SHP77 treated with DMSO at 0.1 percent for 48 hours (cell line): ENCODE measurements at regions not wholly inside any gene's neighbourhood (a gene's known extent, or its start where the extent isn't known, plus 50 kb on each side); places are given as distances from the start of the nearest gene placed in this dataset.

Experiments
- DNase-seq: peaks from one replicate; lab custom pipeline; 2025; lab: John Stamatoyannopoulos, UW

DNA sequence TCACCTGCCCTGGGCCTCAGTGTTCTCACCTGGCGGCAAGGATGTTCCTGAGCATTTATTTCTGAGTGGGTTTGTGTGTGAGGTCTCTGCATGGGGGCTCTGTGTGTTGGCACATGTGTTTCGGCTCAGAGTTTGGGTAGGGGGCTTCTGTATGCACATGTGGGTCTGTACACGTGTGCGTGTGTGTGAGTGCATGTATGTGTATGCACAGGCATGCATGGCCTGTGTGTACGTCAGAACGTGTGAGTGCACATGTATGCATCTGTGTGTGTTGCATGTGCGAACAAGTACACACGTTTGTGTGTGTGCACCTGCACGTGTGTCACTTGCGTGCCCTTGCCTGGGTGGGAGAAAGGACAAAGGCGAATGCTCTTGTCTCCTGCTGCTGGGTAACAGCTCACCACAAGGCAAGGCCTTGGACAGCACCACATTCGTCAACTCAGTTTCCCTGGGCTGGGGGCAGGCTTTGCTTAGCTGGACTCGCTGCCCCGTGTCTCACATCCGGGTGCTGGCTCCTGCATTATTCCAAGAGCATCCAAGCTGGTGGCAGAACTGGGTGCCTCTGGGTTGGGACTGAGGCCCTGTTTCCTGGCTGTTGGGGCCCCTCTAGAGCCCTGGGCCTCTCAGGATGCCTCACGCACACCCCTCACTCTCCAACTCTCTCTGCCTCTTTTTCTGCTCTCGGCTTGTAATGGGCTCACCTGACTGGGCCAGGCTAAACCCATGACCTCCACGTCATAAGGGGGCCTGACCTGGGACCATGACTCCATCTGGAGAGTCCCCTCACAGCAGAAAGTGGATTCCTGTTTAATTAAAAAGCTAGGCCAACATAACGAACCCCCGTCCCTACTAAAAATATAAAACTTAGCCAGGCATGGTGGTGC is 153.6 kb upstream of the C14orf180 start:
- DNase-seq: no peak

- DNase-seq: no peak
Measured at GRCh38 chr14:104427131-104427851, 152.3 kb upstream of the C14orf180 start.

DNA sequence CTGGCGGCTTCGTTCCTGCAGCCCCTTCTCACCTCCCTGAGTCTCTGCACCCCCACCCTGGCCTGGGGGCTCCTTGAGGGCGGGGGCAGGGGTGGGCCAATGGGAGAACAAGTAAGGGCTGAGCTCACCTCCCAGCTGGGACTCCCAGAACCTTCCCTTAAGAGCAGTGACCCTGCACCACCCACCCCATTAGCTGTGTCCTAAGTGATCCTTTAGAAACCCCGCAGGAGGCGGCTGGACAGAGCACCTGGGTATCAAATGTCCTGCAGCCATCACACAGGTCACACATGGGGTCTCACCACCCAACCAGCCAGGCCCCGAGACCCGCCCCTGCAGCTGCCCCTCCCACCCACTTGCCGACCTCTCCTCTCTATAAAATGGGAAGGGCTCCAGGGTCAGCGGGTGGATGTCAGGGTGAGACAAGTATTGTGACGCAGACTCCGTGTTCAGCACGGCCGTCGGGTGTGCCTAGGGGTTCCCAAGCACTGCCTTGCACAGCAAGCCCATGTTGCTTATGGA is 151.2 kb upstream of the C14orf180 start:
- no peak for DNase-seq

DNA sequence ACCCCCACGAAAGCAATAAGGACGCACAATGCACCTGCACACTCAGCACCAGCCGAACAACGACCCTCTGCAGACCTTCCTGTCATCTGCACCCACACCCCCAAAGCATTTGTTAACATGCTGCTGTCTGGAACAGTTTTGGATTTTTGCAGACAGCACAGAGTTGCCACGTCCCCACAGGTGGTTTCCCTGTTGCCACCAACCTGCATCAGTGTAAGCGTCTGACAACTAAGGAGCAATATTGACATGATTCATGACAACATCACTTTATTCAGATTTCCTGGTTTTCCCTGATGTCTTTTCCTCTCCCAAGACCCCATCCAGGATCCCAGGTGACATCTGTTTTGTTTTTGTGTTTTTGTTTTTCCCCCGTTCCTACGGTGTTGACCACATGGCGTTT is 150.7 kb upstream of the C14orf180 start:
- no peak for DNase-seq

- no peak for DNase-seq
Measured at GRCh38 chr14:104429291-104429861, 150.2 kb upstream of the C14orf180 start.

- no peak for DNase-seq
Measured at GRCh38 chr14:104431351-104431928, 148.1 kb upstream of the C14orf180 start.

DNA sequence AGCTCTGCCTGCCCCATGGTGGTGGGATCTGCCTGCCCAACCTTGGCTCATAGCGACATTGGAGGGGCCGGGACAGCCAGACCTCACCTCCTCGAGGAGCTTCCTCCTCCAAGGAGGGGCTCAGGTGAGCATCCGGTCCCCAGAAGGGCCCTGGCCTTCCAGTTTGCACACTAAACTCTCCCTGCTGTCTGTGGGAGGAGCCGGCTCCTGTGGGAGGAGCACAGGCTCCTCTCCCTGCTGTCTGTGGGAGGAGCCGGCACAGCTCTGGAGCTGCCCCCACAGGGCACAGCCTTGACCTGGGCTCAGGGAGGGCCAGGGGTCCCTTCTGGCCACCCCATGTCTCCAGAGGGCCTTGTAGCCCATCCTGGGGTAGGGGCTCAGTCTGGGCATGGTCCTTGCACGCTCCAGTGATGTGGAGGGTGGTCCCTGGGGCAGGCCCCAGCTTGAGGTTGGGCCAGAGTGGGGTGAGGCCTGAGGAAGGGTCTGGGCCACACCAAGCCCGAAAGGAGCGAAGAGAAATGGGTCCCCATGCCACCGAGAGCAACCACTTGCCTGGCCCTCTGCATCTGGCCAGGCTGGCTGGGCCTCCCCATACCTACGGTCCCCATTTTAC is 147.5 kb upstream of the C14orf180 start:
- no peak for DNase-seq

GRCh38 chr14:104432611-104433231 is 146.8 kb upstream of the C14orf180 start:
- DNase-seq: no peak

GRCh38 chr14:104433401-104434213 is 146.0 kb upstream of the C14orf180 start:
- no peak for DNase-seq

GRCh38 chr14:104434214-104435076 is 145.1 kb upstream of the C14orf180 start:
- DNase-seq: no peak

GRCh38 chr14:104435147-104436046 is 144.2 kb upstream of the C14orf180 start:
- DNase-seq: no peak

DNA sequence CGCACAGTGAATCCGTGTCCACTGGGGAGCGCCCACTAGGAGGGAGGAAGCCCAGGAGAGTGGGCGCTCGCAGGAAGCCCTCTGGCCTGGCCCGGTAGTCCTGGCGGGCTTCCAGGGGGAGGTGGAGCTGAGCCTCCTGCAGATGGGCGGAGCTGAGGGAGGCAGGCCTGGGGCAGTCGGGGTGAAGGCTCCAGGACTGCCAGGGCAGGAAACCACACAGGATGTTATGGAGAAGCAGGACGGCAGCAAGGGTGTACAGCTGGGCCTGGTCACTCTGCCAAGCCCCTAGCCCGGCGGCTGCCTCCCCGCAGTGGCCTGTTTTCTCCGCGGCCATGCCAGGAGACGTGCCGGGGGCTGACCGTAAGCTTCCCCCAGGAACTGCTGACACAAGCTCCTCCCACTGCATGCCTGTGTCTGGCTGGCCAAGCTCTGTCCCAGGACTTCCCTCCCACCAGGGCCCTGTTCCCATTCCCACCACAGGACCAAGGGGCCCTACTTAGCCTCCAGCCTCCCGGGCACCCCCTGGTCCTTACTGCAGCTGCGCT is 143.4 kb upstream of the C14orf180 start:
- peak; percentile 26 for DNase-seq

DNA sequence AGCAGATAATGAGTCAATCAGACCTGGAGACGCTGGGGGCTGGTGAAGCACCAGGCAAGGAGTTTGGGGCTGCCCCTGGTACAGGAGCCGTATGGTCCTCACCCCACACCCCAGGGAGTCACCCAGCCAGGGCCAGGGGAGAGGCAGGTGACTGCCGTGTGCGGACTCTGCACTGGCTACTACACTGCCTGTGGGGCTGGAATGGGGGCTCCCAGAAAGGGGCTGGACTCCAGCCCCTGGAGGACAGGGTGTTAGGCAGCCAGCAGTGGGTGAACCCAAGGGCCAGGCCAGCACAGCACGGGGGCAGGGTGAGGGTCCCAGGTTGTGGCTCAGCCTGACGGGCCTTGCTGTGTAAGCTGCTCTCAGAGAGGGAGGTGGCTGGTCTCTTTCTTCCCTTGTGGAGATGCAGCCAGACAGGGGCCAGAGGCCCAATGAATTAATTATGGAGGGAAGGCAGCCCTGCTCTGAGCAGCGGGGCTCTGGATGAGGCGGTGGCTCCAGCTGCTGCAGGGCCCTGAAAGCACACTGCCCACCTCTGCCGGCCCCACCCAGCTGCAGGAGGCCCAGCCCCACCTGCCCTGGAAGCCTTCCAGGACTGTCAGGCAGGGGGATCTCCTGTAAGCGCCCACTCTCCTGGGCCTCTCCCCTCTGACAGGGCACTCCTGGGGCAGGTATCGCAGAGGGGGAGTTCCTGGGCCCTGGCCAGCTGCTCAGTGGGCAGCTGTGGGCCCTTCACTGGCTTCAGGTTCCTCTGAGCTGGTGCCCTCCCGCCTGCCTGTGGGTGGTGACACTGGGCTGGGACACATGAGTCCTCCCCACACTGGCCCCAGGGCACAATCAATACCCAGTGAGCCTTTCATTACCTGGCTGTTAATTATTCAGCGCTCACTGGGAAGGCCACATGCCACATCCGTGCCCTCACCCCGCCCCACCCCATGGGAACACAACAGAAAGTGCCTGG is 142.5 kb upstream of the C14orf180 start:
- no peak for DNase-seq

DNA sequence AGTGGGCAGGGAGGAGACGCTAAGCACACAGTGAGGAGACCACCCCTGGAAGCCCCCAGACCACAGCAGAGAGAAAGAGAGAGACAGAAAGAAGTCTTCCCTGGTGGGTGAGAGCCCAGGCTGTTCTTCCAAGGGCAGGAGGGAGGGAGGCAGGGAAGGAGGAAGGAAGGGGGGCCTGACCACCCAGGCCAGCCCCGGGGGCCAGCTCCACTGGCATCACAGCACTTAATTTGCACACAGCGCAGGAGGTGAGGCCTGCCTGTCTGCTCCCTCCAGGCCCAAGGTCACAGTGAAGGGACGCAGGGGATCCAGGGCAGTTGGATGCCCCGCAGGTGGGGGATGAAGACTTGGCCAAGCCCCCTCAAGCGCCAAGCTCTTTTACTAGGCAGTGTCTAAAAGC is 141.9 kb upstream of the C14orf180 start:
- DNase-seq: no peak

- DNase-seq: no peak
Measured at GRCh38 chr14:104438166-104438887, 141.2 kb upstream of the C14orf180 start.

GRCh38 chr14:104439625-104440024 is 139.9 kb upstream of the C14orf180 start:
- no peak for DNase-seq
